ENCODE measurements at regions not wholly inside any gene's neighbourhood (a gene's known extent, or its start where the extent isn't known, plus 50 kb on each side); places are given as distances from the start of the nearest gene placed in this dataset.

GRCh38 chr14:43165651-43166050 is 1341.4 kb downstream of the FSCB start:
- TF ChIP-seq CTCF (IDR thresholded peaks at IDR 0.05 in 4 of 5, conservative IDR thresholded peaks at IDR 0.05 in 1 of 5) (no peak), POLR2A (IDR thresholded peaks at IDR 0.05) (no peak)

Measured in gastrocnemius medialis (tissue), 4 donors.